ENCODE measurements at regions not wholly inside any gene's neighbourhood (a gene's known extent, or its start where the extent isn't known, plus 50 kb on each side); places are given as distances from the start of the nearest gene placed in this dataset.

DNA sequence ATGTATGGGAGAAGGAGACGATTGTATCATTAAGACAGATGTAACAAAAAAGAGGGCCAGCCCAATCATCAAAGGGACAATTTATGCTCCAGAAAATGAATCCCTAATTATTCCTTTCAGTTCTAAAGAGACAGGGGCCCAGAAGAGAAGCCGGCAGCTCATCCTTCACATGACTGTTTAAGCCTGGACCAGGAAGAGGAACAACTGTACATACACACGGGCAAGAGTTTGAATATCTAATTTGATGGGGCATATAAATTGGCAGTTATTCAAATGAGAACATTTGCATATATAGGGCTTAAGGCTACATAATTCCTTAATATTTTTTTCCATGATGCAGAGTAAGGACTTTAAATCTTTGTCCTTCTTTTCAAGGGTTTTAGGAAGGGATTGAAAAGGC is 232.3 kb downstream of the TLE3 start:
- H3K4me1 ChIP-seq (ENCODE audit: insufficient read depth, low read length, poor library complexity, severe bottlenecking), result no peaks in the 10 kb centered on the region
- H3K9me2 ChIP-seq (replicated peaks; ENCODE audit: low read depth, low read length), result no peaks in the 10 kb centered on the region
- no peaks in the 10 kb centered on the region for H3K9me3 ChIP-seq (ENCODE audit: insufficient read depth, low read depth, low read length)
- H2AFZ ChIP-seq (ENCODE audit: low read length), result no peak overlapping the region
- no peak for TF ChIP-seq EZH2phosphoT487 (IDR thresholded peaks at IDR 0.05; ENCODE audit: borderline replicate concordance)
- TF ChIP-seq, protein P1, sequence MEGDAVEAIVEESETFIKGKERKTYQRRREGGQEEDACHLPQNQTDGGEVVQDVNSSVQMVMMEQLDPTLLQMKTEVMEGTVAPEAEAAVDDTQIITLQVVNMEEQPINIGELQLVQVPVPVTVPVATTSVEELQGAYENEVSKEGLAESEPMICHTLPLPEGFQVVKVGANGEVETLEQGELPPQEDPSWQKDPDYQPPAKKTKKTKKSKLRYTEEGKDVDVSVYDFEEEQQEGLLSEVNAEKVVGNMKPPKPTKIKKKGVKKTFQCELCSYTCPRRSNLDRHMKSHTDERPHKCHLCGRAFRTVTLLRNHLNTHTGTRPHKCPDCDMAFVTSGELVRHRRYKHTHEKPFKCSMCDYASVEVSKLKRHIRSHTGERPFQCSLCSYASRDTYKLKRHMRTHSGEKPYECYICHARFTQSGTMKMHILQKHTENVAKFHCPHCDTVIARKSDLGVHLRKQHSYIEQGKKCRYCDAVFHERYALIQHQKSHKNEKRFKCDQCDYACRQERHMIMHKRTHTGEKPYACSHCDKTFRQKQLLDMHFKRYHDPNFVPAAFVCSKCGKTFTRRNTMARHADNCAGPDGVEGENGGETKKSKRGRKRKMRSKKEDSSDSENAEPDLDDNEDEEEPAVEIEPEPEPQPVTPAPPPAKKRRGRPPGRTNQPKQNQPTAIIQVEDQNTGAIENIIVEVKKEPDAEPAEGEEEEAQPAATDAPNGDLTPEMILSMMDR (conservative IDR thresholded peaks at IDR 0.05; ENCODE audit: low read length), result no peak
- no peaks in the 10 kb centered on the region for H3K79me2 ChIP-seq (ENCODE audit: insufficient read depth, low read length)
- no peak overlapping the region for H3K9ac ChIP-seq (ENCODE audit: low read depth, low read length, poor library complexity, severe bottlenecking)
- H3K4me2 ChIP-seq (ENCODE audit: low read depth, low read length, poor library complexity, severe bottlenecking), result no peak overlapping the region
- peaks cover 94% of the 10 kb centered on the region for H3K27me3 ChIP-seq (ENCODE audit: insufficient read depth, low read length, poor library complexity, severe bottlenecking)
- no peaks in the 10 kb centered on the region for H3F3A ChIP-seq (ENCODE audit: low read depth)
- no peak overlapping the region for H3K4me3 ChIP-seq (ENCODE audit: low read length, poor library complexity, severe bottlenecking)
- H3K36me3 ChIP-seq (ENCODE audit: insufficient read depth, low read length), result no peaks in the 10 kb centered on the region
- H4K20me1 ChIP-seq (ENCODE audit: insufficient read depth, low read length, poor library complexity, severe bottlenecking), result no peaks in the 10 kb centered on the region

DNA sequence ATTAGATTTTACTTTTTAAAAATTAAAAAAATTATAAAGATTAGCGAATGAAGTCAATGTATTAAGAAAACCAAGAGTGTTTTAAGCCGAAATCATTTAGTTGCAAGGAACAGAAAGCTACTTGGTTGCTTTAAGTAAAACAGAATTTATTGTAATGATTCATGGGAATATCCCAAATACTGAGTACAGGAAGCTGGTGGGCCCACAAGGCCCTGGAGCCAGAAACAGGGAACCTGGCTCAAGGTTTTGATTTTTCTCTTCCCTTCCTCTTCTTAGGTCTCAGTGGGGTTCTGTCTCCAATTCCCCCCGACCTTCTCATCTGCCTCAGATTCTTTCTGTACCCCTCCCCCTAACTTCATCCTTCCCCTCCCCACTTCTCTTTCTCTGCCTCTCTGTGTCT is 229.0 kb downstream of the TLE3 start:
- Histone ChIP-seq H3K4me1 (ENCODE audit: insufficient read depth, low read length, poor library complexity, severe bottlenecking) (no peaks in the 10 kb centered on the region), H3K9me2 (replicated peaks; ENCODE audit: low read depth, low read length) (no peaks in the 10 kb centered on the region), H3K27me3 (ENCODE audit: insufficient read depth, low read length, poor library complexity, severe bottlenecking) (peaks cover 89% of the 10 kb centered on the region), H3K79me2 (ENCODE audit: insufficient read depth, low read length) (no peaks in the 10 kb centered on the region), H2AFZ (ENCODE audit: low read length) (no peak overlapping the region), H3K9me3 (ENCODE audit: insufficient read depth, low read depth, low read length) (no peaks in the 10 kb centered on the region; the same call in 1 of the 2 replicates), H4K20me1 (ENCODE audit: insufficient read depth, low read length, poor library complexity, severe bottlenecking) (no peaks in the 10 kb centered on the region), H3K4me3 (ENCODE audit: low read length, poor library complexity, severe bottlenecking) (no peak overlapping the region), H3K4me2 (ENCODE audit: low read depth, low read length, poor library complexity, severe bottlenecking) (no peak overlapping the region), H3K36me3 (ENCODE audit: insufficient read depth, low read length) (no peaks in the 10 kb centered on the region), H3F3A (ENCODE audit: low read depth) (no peaks in the 10 kb centered on the region), H3K9ac (ENCODE audit: low read depth, low read length, poor library complexity, severe bottlenecking) (no peak overlapping the region)
- TF ChIP-seq, protein P1 (conservative IDR thresholded peaks at IDR 0.05; ENCODE audit: low read length), result no peak
- TF ChIP-seq EZH2phosphoT487 (IDR thresholded peaks at IDR 0.05; ENCODE audit: borderline replicate concordance), result no peak

DNA sequence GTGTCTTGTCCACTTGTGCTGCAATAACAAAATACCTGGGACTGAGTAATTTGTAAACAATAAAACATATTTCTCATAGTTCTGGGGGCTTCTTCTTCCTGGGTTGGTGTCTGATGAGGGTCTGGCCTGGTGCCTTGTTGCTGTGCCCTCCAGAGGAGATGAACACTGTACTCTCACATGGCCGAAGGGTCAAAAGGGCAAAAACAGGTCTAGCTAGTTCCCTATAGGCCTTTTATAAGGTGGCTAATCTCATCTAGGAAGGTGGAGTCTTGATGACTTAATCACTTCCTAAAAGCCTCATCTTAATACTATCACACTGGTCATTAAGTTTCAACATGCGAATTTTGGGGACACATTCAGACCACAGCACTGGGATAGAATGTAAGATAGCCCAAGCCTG is 228.4 kb downstream of the TLE3 start:
- Histone ChIP-seq H3K36me3 (ENCODE audit: insufficient read depth, low read length) (no peaks in the 10 kb centered on the region), H3K9me3 (ENCODE audit: insufficient read depth, low read depth, low read length) (no peaks in the 10 kb centered on the region; the same call in 1 of the 2 replicates), H3K27me3 (ENCODE audit: insufficient read depth, low read length, poor library complexity, severe bottlenecking) (peaks cover 84% of the 10 kb centered on the region), H4K20me1 (ENCODE audit: insufficient read depth, low read length, poor library complexity, severe bottlenecking) (no peaks in the 10 kb centered on the region), H3K4me3 (ENCODE audit: low read length, poor library complexity, severe bottlenecking) (no peak overlapping the region), H3K4me1 (ENCODE audit: insufficient read depth, low read length, poor library complexity, severe bottlenecking) (no peaks in the 10 kb centered on the region), H3K9me2 (replicated peaks; ENCODE audit: low read depth, low read length) (no peaks in the 10 kb centered on the region), H3F3A (ENCODE audit: low read depth) (no peaks in the 10 kb centered on the region), H2AFZ (ENCODE audit: low read length) (no peak overlapping the region), H3K9ac (ENCODE audit: low read depth, low read length, poor library complexity, severe bottlenecking) (no peak overlapping the region), H3K79me2 (ENCODE audit: insufficient read depth, low read length) (no peaks in the 10 kb centered on the region), H3K4me2 (ENCODE audit: low read depth, low read length, poor library complexity, severe bottlenecking) (no peak overlapping the region)
- TF ChIP-seq EZH2phosphoT487 (IDR thresholded peaks at IDR 0.05; ENCODE audit: borderline replicate concordance), result no peak
- TF ChIP-seq, protein P1 (conservative IDR thresholded peaks at IDR 0.05; ENCODE audit: low read length), result no peak

Measured in Loucy (cell line).